ENCODE measurements at regions not wholly inside any gene's neighbourhood (a gene's known extent, or its start where the extent isn't known, plus 50 kb on each side); places are given as distances from the start of the nearest gene placed in this dataset.

- TF ChIP-seq CTCF (IDR thresholded peaks at IDR 0.05; ENCODE audit: control extremely low read depth in 1 of 3, insufficient read depth in 1 of 3, low read depth in 1 of 3, low read length in 3 of 3) (no peak), NANOG (IDR thresholded peaks at IDR 0.05; ENCODE audit: insufficient read depth, low read depth, low read length, poor library complexity, severe bottlenecking) (no peak), EZH2 (IDR thresholded peaks at IDR 0.05; ENCODE audit: low read depth, low read length, severe bottlenecking) (no peak), POLR2A (IDR thresholded peaks at IDR 0.05; ENCODE audit: control extremely low read depth in 1 of 2, low read depth in 2 of 2, low read length in 2 of 2) (no peak), JUN (IDR thresholded peaks at IDR 0.05; ENCODE audit: low read depth, low read length) (no peak), RBBP5 (IDR thresholded peaks at IDR 0.05; ENCODE audit: borderline replicate concordance, low read depth, low read length) (no peak), ZNF274 (IDR thresholded peaks at IDR 0.05; ENCODE audit: borderline replicate concordance, extremely low read depth, low read length) (no peak), RAD21 (IDR thresholded peaks at IDR 0.05 in 1 of 2, conservative IDR thresholded peaks at IDR 0.05 in 1 of 2; ENCODE audit: low read depth in 2 of 2, low read length in 2 of 2) (no peak), BACH1 (IDR thresholded peaks at IDR 0.05; ENCODE audit: low read length) (no peak), SP1 (IDR thresholded peaks at IDR 0.05; ENCODE audit: low read depth, low read length) (no peak), EP300 (IDR thresholded peaks at IDR 0.05; ENCODE audit: borderline replicate concordance in 1 of 2, low read depth in 2 of 2, low read length in 2 of 2) (no peak), USF2 (IDR thresholded peaks at IDR 0.05; ENCODE audit: low read length) (no peak), HDAC6 (IDR thresholded peaks at IDR 0.05; ENCODE audit: low read depth, low read length) (no peak)
Measured at GRCh38 chr2:235149240-235149659, 197.4 kb downstream of the SH3BP4 start.
